ENCODE measurements at regions not wholly inside any gene's neighbourhood (a gene's known extent, or its start where the extent isn't known, plus 50 kb on each side); places are given as distances from the start of the nearest gene placed in this dataset.

- H2AK5ac ChIP-seq (ENCODE audit: insufficient read length, low read length) = no peak overlapping the region
- no peaks in the 10 kb centered on the region for H3K9me3 ChIP-seq (ENCODE audit: control insufficient read depth, low read depth, low read length)
- no peak overlapping the region for H2AFZ ChIP-seq (ENCODE audit: low read length)
- peaks cover 10% of the 10 kb centered on the region; the same call in 1 of the 2 replicates for H3K4me1 ChIP-seq (ENCODE audit: insufficient read depth, low read length)
- H3K56ac ChIP-seq (ENCODE audit: insufficient read length, low read depth, low read length) = no peak overlapping the region
- no peaks in the 10 kb centered on the region for H3K27me3 Mint-ChIP-seq (ENCODE audit: low read depth)
- WGBS (ENCODE audit: extremely low coverage, insufficient read length, low lambda C conversion rate) = no CpG with 5 or more reads among the region's 2 CpGs
- H3K36me3 Mint-ChIP-seq (ENCODE audit: insufficient read depth in 1 of 3, low read depth in 3 of 3) = peaks cover 16 to 38% (median 29%) of the 10 kb centered on the region in 3 experiments; a peak in 6 of 7 replicates
- no peaks in the 10 kb centered on the region for H3K27me3 ChIP-seq (ENCODE audit: insufficient read depth, low read length)
- no peak overlapping the region for H4K91ac ChIP-seq (ENCODE audit: insufficient read length, low read depth, low read length)
- no peak for DNase-seq
- H3K4me2 ChIP-seq (ENCODE audit: insufficient read depth, insufficient read length, low read length) = no peak overlapping the region
- H3K27ac Mint-ChIP-seq = peak overlapping the region in 1 of 3 experiments; percentile 23; a peak in 1 of 7 replicates
- TF ChIP-seq CTCF (conservative IDR thresholded peaks at IDR 0.05) = no peak
- no peaks in the 10 kb centered on the region for H3K9me3 Mint-ChIP-seq
- H3K27ac ChIP-seq (ENCODE audit: insufficient read length, low read depth, low read length) = no peak overlapping the region
- no peak overlapping the region for H3K9ac ChIP-seq (ENCODE audit: extremely low read depth, insufficient read length, low read length)
- H3T11ph ChIP-seq (ENCODE audit: low read length) = no peak overlapping the region
- no peak overlapping the region for H3K18ac ChIP-seq (ENCODE audit: insufficient read length, low read depth, low read length)
- no peak overlapping the region for H2BK15ac ChIP-seq (ENCODE audit: low read depth, low read length)
- H4K20me1 ChIP-seq (ENCODE audit: control insufficient read depth, insufficient read depth, insufficient read length) = no peaks in the 10 kb centered on the region
- no peak overlapping the region for H4K5ac ChIP-seq (ENCODE audit: insufficient read length, low read depth, low read length)
- no peak overlapping the region for H3K4ac ChIP-seq (ENCODE audit: low read depth, low read length)
- no peak overlapping the region for H2BK120ac ChIP-seq (ENCODE audit: low read depth, low read length, poor library complexity, severe bottlenecking)
- no peak overlapping the region for H3K14ac ChIP-seq (ENCODE audit: insufficient read depth, low read length)
- no peak overlapping the region for H3K23ac ChIP-seq (ENCODE audit: insufficient read length, low read depth, low read length)
- H2BK12ac ChIP-seq (ENCODE audit: insufficient read length, low read depth, low read length) = no peak overlapping the region
- H2BK20ac ChIP-seq (ENCODE audit: low read depth, low read length, poor library complexity, severe bottlenecking) = no peak overlapping the region
- H3K79me1 ChIP-seq (ENCODE audit: insufficient read depth, low read depth, low read length, poor library complexity, severe bottlenecking) = peaks cover 14% of the 10 kb centered on the region
- H3K4me3 Mint-ChIP-seq = no peak overlapping the region
- no peak overlapping the region for H4K8ac ChIP-seq (replicated peaks; ENCODE audit: insufficient read length, low read depth, low read length)
- no peak overlapping the region for H2BK5ac ChIP-seq (ENCODE audit: insufficient read length, low read length)
- H3K23me2 ChIP-seq (ENCODE audit: insufficient read length, low read depth, low read length, poor library complexity, severe bottlenecking) = no peaks in the 10 kb centered on the region
- H3K79me2 ChIP-seq (ENCODE audit: insufficient read depth, low read length) = peaks cover 35% of the 10 kb centered on the region; the same call in 1 of the 2 replicates
- peaks cover 32 to 38% of the 10 kb centered on the region in 2 experiments for H3K4me1 Mint-ChIP-seq
These were observed 53.5 kb downstream of the ZNF608 start for GRCh38 chr5:124692950-124693349.
